ENCODE measurements at regions not wholly inside any gene's neighbourhood (a gene's known extent, or its start where the extent isn't known, plus 50 kb on each side); places are given as distances from the start of the nearest gene placed in this dataset.

GRCh38 chr2:235133837-235134236 is 182.0 kb downstream of the SH3BP4 start:
- no peak overlapping the region for H3K27ac ChIP-seq
- no peak for TF ChIP-seq CTCF (IDR thresholded peaks at IDR 0.05)
- H3K4me2 ChIP-seq (ENCODE audit: low read length) = no peak overlapping the region

DNA sequence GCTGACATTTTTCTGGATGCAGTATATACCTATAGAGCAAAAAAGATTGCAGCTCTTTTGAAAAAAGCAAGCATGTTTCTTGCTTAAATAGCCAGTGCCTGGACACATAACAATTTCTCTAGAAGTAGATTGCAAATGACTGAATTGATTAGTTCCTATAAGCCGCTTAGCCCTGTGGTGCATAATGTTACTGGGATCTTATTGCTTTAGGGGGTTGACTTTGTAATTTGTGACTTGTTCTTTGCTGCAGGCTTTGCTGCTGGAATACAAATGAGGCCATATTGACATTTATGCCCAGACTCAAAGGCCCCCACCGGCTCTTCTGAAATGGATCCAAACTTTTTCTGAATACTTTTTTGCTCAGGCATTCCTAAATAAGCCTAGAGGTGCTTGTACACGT is 182.6 kb downstream of the SH3BP4 start:
- Histone ChIP-seq H3K4me1 (no peaks in the 10 kb centered on the region), H3K79me2 (no peaks in the 10 kb centered on the region), H2AFZ (no peak overlapping the region), H3K4me2 (ENCODE audit: low read length) (no peak overlapping the region), H3K9ac (no peak overlapping the region), H3K36me3 (ENCODE audit: control insufficient read depth, insufficient read depth, low read length) (no peaks in the 10 kb centered on the region), H3K27me3 (ENCODE audit: control insufficient read depth, insufficient read depth, low read length) (no peaks in the 10 kb centered on the region), H3K4me3 (ENCODE audit: low read depth, low read length) (no peak overlapping the region), H3K27ac (no peak overlapping the region), H3K9me3 (ENCODE audit: control insufficient read depth, low read length) (no peaks in the 10 kb centered on the region)
- no peak for TF ChIP-seq CTCF (IDR thresholded peaks at IDR 0.05)

More at GRCh38 chr2:235133837-235134236, 182.0 kb downstream of the SH3BP4 start:
- Histone ChIP-seq H3K9me3 (ENCODE audit: control insufficient read depth, low read length) (no peaks in the 10 kb centered on the region), H3K27me3 (ENCODE audit: control insufficient read depth, insufficient read depth, low read length) (no peaks in the 10 kb centered on the region), H3K9ac (no peak overlapping the region), H3K36me3 (ENCODE audit: control insufficient read depth, insufficient read depth, low read length) (no peaks in the 10 kb centered on the region), H3K4me1 (no peaks in the 10 kb centered on the region), H3K79me2 (no peaks in the 10 kb centered on the region), H3K4me3 (ENCODE audit: low read depth, low read length) (no peak overlapping the region), H2AFZ (no peak overlapping the region)

DNA sequence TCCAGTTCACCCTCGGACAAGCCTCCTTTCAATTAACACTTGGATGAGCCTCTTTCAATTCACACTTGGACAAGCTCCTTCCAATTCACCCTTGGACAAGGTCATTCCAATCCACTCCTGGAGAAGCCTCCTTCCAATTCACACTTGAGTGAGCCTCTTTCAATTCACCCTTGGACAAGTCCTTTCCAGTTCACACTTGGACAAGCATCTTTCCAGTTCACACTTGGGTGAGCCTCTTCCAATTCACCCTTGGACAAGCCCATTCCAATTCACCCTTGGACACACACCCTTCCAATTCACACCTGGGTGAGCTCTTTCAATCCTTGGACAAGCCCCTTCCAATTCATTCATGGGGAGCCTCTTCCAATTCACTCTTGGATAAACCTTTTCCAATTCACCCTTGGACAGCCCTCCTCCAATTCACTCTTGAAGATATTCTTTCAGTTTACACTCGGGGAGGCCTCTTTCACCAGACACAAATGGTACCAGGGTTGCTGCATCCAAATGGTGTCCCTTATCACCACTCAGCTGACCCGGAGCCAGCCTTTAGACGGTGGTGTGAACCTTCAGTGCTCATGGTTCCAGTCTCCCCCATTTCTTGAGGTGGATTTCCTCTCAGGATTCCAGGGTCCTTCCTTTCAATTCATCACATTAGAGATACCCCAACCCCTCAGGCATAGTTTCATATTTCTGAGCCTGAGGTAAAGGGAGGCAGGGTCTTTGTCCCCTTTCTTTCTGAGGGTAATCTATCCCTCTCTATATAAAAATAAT is 183.6 kb downstream of the SH3BP4 start:
- no peak overlapping the region for H3K9ac ChIP-seq
- H3K36me3 ChIP-seq (ENCODE audit: control insufficient read depth, insufficient read depth, low read length) = no peaks in the 10 kb centered on the region
- no peaks in the 10 kb centered on the region for H3K27me3 ChIP-seq (ENCODE audit: control insufficient read depth, insufficient read depth, low read length)
- no peaks in the 10 kb centered on the region for H3K79me2 ChIP-seq
- TF ChIP-seq CTCF (IDR thresholded peaks at IDR 0.05) = no peak
- no peaks in the 10 kb centered on the region for H3K9me3 ChIP-seq (ENCODE audit: control insufficient read depth, low read length)
- no peaks in the 10 kb centered on the region for H3K4me1 ChIP-seq
- no peak overlapping the region for H3K4me3 ChIP-seq (ENCODE audit: low read depth, low read length)
- no peak overlapping the region for H3K4me2 ChIP-seq (ENCODE audit: low read length)
- H3K27ac ChIP-seq = no peak overlapping the region
- no peak overlapping the region for H2AFZ ChIP-seq

DNA sequence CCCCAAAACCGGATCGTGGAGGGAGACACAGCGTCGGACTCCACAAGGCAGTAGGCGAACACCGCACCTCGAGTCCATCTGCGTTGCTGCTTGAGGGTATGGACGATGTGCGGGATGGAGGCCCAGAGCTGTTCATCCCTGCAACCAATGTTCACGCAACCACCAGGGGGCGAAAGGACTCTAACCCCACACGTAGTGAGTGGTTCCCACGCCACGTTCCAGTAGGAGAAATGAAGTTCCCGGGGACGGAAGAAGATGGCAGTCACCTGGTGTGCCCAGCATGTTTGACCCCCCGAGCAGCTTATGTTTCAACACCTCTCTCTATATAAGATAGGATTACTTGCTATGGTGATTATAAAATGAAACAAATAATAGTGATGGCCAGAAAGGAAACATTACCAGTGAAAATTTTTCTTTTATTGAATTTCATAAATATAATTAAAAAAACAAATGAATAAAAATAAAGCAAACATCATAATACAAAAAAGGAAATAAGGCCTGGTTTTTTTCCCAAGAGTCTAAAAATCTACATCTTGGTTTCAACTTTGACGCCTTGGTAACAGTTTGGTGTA is 184.3 kb downstream of the SH3BP4 start:
- Histone ChIP-seq H3K4me2 (ENCODE audit: low read length) (peak overlapping the region; percentile 38), H3K36me3 (ENCODE audit: control insufficient read depth, insufficient read depth, low read length) (no peaks in the 10 kb centered on the region), H3K9me3 (ENCODE audit: control insufficient read depth, low read length) (no peaks in the 10 kb centered on the region), H3K4me3 (ENCODE audit: low read depth, low read length) (no peak overlapping the region), H3K4me1 (no peaks in the 10 kb centered on the region), H3K9ac (no peak overlapping the region), H3K27me3 (ENCODE audit: control insufficient read depth, insufficient read depth, low read length) (no peaks in the 10 kb centered on the region), H3K79me2 (no peaks in the 10 kb centered on the region), H2AFZ (peak overlapping the region; percentile 21), H3K27ac (no peak overlapping the region)
- TF ChIP-seq CTCF (IDR thresholded peaks at IDR 0.05) = peak; percentile 72

GRCh38 chr2:235138339-235138738 is 186.5 kb downstream of the SH3BP4 start:
- no peak overlapping the region for H3K27ac ChIP-seq
- TF ChIP-seq CTCF (IDR thresholded peaks at IDR 0.05) = no peak
- no peaks in the 10 kb centered on the region for H3K9me3 ChIP-seq (ENCODE audit: control insufficient read depth, low read length)
- H2AFZ ChIP-seq = no peak overlapping the region
- no peak overlapping the region for H3K4me3 ChIP-seq (ENCODE audit: low read depth, low read length)
- no peaks in the 10 kb centered on the region for H3K79me2 ChIP-seq
- H3K9ac ChIP-seq = no peak overlapping the region
- H3K4me1 ChIP-seq = no peaks in the 10 kb centered on the region
- no peak overlapping the region for H3K4me2 ChIP-seq (ENCODE audit: low read length)
- H3K36me3 ChIP-seq (ENCODE audit: control insufficient read depth, insufficient read depth, low read length) = no peaks in the 10 kb centered on the region
- no peaks in the 10 kb centered on the region for H3K27me3 ChIP-seq (ENCODE audit: control insufficient read depth, insufficient read depth, low read length)
